SK-N-SH treated with all-trans-retinoic acid at 6 μM for 48 hours (cell line): ENCODE measurements at regions not wholly inside any gene's neighbourhood (a gene's known extent, or its start where the extent isn't known, plus 50 kb on each side); places are given as distances from the start of the nearest gene placed in this dataset.
A peak's percentile ranks its signal among the peaks of the same experiment; 100 is the strongest.

ENCODE experiments used
- ATAC-seq: fragments of 200-7000 bp; cut with Tn5 transposase; 3 replicates; pipeline ENCODE4 v1.9.1; 2020; ENCODE audit warnings: mild to moderate bottlenecking, moderate library complexity
- BACH2 ChIP-seq: fragments of 250-450 bp; sonication (Bioruptor Pico); IDR thresholded peaks from 2 replicates; pipeline ENCODE4 v1.9.0; 2021; ENCODE audit warnings: mild to moderate bottlenecking, borderline replicate concordance
- CSDC2 ChIP-seq: fragments of 250-450 bp; sonication (Bioruptor Pico); IDR thresholded peaks from 2 replicates; pipeline ENCODE4 v1.5.0; 2020; ENCODE audit warnings: mild to moderate bottlenecking, moderate library complexity
- ESRRG ChIP-seq: fragments of 250-450 bp; sonication (Bioruptor Pico); IDR thresholded peaks from 2 replicates; pipeline ENCODE4 v1.6.1; 2021; ENCODE audit warnings: mild to moderate bottlenecking
- ISL1 ChIP-seq: fragments of 250-450 bp; sonication (Bioruptor Pico); IDR thresholded peaks from 2 replicates; pipeline ENCODE4 v2.1.2; 2022; ENCODE audit warnings: mild to moderate bottlenecking, moderate library complexity
- OSR1 ChIP-seq: fragments of 250-450 bp; sonication (Bioruptor Pico); IDR thresholded peaks from 2 replicates; pipeline ENCODE4 v1.8.0; 2022; ENCODE audit warnings: moderate library complexity, mild to moderate bottlenecking, inconsistent platforms
- PPARA ChIP-seq: fragments of 250-450 bp; sonication (Bioruptor Pico); IDR thresholded peaks from 2 replicates; pipeline ENCODE4 v1.5.0; 2020; ENCODE audit warnings: mild to moderate bottlenecking, borderline replicate concordance
- RARB ChIP-seq: fragments of 250-450 bp; sonication (Bioruptor Pico); IDR thresholded peaks from 2 replicates; pipeline ENCODE4 v1.8.0; 2021; ENCODE audit warnings: mild to moderate bottlenecking, moderate library complexity
- SNAI2 ChIP-seq: fragments of 250-450 bp; sonication (Bioruptor Pico); IDR thresholded peaks from 2 replicates; pipeline ENCODE4 v1.5.0; 2020; ENCODE audit warnings: mild to moderate bottlenecking, moderate library complexity
- TCF4 ChIP-seq: fragments of 250-450 bp; sonication (Bioruptor Pico); IDR thresholded peaks from 2 replicates; pipeline ENCODE4 v1.8.0; 2021; ENCODE audit warnings: mild to moderate bottlenecking, moderate library complexity, borderline replicate concordance
- TOX ChIP-seq: fragments of 250-450 bp; sonication (Bioruptor Pico); IDR thresholded peaks from 2 replicates; pipeline ENCODE4 v1.8.0; 2021; ENCODE audit warnings: mild to moderate bottlenecking, moderate library complexity, borderline replicate concordance
- ZC3H10 ChIP-seq: fragments of 250-450 bp; sonication (Bioruptor Pico); IDR thresholded peaks from 2 replicates; pipeline ENCODE4 v1.5.1; 2021; ENCODE audit warnings: mild to moderate bottlenecking, moderate library complexity
- ZNF565 ChIP-seq: fragments of 450-650 bp; formaldehyde crosslinking; conservative IDR thresholded peaks from 2 replicates; pipeline ENCODE4 v1.5.0; 2020; ENCODE audit warnings: low read depth, mild to moderate bottlenecking, moderate library complexity
- ZNF70 ChIP-seq: fragments of 450-650 bp; formaldehyde crosslinking; IDR thresholded peaks from 2 replicates; pipeline ENCODE4 v1.5.0; 2020; ENCODE audit warnings: mild to moderate bottlenecking, moderate library complexity
- ZNF8 ChIP-seq: fragments of 450-650 bp; formaldehyde crosslinking; IDR thresholded peaks from 2 replicates; pipeline ENCODE4 v1.5.0; 2020; ENCODE audit warnings: mild to moderate bottlenecking, moderate library complexity
- TF ChIP-seq, protein P1 (sequence below): fragments of 250-450 bp; sonication (Bioruptor Pico); IDR thresholded peaks from 2 replicates; pipeline ENCODE4 v1.5.1; 2021; ENCODE audit warnings: mild to moderate bottlenecking, moderate library complexity
- TF ChIP-seq, protein P2 (sequence below): fragments of 250-450 bp; sonication (Bioruptor Pico); IDR thresholded peaks from 2 replicates; pipeline ENCODE4 v1.5.0; 2020; ENCODE audit warnings: mild to moderate bottlenecking, moderate library complexity
- TF ChIP-seq, protein P3 (sequence below): fragments of 250-450 bp; sonication (Bioruptor Pico); IDR thresholded peaks from 2 replicates; pipeline ENCODE4 v1.5.1; 2020; ENCODE audit warnings: low read depth, mild to moderate bottlenecking, moderate library complexity
- TF ChIP-seq, protein P4 (sequence below): fragments of 250-450 bp; sonication (Bioruptor Pico); IDR thresholded peaks from 2 replicates; pipeline ENCODE4 v1.8.0; 2021; ENCODE audit warnings: low read depth, mild to moderate bottlenecking, moderate library complexity, borderline replicate concordance

DNA sequence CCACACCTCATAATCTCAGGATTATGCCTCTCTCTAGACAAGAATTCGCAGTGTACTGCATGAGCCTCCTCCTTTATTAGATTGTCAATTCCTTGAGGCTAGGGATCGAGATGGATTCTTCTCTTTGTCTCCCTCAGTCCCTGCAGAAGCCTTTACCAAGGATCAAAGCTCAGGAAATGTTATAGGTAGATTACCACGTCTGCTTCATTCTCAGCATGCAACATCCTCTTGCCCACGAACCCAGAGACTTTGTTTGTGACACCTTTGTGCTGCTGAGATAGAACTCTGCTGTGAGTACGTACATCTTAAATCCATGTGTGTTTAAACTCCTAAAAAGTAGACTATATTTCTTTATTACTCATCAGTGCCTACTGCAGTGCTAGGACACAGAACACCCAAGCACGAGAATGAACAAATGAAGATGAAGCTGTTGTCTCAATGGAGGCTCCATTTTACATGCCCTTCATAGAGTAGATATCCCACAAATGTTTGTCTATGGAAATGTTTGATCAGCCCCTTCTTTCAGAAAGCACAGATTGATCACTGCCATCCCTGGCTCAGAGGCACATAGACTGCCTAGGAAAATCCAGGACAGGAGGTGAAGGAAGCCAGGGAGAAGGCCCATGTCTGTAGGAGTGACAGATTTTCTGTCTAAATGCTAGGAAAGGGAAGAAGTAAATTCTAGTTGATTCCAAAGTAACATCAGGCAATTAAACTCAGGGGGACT, 98.8 kb upstream of the KLHL29 start:
- no peak for TF ChIP-seq ZC3H10 (CRISPR knock-in tag)
- TF ChIP-seq, protein P1, sequence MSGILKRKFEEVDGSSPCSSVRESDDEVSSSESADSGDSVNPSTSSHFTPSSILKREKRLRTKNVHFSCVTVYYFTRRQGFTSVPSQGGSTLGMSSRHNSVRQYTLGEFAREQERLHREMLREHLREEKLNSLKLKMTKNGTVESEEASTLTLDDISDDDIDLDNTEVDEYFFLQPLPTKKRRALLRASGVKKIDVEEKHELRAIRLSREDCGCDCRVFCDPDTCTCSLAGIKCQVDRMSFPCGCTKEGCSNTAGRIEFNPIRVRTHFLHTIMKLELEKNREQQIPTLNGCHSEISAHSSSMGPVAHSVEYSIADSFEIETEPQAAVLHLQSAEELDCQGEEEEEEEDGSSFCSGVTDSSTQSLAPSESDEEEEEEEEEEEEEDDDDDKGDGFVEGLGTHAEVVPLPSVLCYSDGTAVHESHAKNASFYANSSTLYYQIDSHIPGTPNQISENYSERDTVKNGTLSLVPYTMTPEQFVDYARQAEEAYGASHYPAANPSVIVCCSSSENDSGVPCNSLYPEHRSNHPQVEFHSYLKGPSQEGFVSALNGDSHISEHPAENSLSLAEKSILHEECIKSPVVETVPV = no peak
- TF ChIP-seq, protein P2, sequence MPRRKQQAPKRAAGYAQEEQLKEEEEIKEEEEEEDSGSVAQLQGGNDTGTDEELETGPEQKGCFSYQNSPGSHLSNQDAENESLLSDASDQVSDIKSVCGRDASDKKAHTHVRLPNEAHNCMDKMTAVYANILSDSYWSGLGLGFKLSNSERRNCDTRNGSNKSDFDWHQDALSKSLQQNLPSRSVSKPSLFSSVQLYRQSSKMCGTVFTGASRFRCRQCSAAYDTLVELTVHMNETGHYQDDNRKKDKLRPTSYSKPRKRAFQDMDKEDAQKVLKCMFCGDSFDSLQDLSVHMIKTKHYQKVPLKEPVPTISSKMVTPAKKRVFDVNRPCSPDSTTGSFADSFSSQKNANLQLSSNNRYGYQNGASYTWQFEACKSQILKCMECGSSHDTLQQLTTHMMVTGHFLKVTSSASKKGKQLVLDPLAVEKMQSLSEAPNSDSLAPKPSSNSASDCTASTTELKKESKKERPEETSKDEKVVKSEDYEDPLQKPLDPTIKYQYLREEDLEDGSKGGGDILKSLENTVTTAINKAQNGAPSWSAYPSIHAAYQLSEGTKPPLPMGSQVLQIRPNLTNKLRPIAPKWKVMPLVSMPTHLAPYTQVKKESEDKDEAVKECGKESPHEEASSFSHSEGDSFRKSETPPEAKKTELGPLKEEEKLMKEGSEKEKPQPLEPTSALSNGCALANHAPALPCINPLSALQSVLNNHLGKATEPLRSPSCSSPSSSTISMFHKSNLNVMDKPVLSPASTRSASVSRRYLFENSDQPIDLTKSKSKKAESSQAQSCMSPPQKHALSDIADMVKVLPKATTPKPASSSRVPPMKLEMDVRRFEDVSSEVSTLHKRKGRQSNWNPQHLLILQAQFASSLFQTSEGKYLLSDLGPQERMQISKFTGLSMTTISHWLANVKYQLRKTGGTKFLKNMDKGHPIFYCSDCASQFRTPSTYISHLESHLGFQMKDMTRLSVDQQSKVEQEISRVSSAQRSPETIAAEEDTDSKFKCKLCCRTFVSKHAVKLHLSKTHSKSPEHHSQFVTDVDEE (CRISPR knock-in tag) = no peak
- no peak for TF ChIP-seq ZNF8 (CRISPR knock-in tag)
- TF ChIP-seq RARB (CRISPR knock-in tag) = no peak
- no peak for TF ChIP-seq ZNF70
- no peak for TF ChIP-seq TCF4 (CRISPR knock-in tag)
- no peak for TF ChIP-seq CSDC2 (CRISPR knock-in tag)
- TF ChIP-seq OSR1 (CRISPR knock-in tag) = no peak
- TF ChIP-seq ISL1 (CRISPR knock-in tag) = no peak; the same call in 1 of the 2 replicates
- no peak for TF ChIP-seq ESRRG (CRISPR knock-in tag)
- TF ChIP-seq, all 23 proteins: peak for 0
- ATAC-seq = peak; percentile 9

DNA sequence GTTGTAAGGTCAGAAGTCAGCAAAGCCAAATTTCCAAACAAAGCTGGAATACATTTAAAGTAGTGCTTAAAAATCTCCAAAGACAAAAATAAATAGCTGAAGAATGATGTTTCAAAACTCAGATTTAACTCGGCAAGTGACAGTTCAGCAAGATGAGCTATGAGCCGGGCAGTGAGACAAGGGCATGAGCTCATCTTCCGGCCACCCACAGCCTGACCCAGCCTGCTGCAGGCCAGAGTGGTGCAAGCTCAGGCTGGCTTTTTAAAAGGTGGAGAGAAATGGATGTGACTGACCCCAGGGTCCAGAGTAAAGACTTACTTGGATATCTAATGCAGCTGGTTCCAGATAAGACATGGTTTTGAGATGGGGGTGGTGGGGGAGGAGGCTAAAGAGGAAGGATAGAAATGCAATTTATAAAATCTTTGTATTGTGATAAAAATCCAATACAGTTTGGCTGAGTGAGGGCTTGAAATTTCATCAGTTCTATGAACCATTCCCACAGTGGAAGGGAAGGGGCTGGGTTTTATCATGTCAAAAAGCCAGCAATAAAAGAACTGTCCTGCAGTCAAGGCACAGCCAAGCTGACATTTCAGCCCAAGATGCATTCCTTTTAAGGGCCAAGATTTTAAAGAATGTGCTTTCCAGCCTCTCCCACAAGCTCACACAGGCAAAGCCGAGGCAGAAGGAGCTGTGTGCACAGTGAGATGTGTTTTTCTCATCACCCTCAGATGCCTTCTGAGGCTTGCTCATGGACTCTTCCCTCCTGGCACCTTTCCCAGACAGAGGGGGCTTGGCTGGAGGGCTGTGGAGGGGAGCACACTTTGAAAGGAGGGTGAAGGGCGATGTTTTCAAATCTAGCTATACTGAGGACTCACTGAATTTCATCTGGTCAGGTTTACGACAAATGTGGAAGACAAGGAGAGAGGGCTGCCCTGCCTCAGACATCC, 97.9 kb upstream of the KLHL29 start:
- peak; percentile 89 for ATAC-seq
- TF ChIP-seq ISL1 (CRISPR knock-in tag) (peak; percentile 64; the same call in 1 of the 2 replicates), ESRRG (CRISPR knock-in tag) (no peak), TOX (CRISPR knock-in tag) (no peak)
- TF ChIP-seq, protein P3, sequence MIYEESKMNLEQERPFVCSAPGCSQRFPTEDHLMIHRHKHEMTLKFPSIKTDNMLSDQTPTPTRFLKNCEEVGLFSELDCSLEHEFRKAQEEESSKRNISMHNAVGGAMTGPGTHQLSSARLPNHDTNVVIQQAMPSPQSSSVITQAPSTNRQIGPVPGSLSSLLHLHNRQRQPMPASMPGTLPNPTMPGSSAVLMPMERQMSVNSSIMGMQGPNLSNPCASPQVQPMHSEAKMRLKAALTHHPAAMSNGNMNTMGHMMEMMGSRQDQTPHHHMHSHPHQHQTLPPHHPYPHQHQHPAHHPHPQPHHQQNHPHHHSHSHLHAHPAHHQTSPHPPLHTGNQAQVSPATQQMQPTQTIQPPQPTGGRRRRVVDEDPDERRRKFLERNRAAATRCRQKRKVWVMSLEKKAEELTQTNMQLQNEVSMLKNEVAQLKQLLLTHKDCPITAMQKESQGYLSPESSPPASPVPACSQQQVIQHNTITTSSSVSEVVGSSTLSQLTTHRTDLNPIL (CRISPR knock-in tag) = peak; percentile 72; the same call in 1 of the 2 replicates

DNA sequence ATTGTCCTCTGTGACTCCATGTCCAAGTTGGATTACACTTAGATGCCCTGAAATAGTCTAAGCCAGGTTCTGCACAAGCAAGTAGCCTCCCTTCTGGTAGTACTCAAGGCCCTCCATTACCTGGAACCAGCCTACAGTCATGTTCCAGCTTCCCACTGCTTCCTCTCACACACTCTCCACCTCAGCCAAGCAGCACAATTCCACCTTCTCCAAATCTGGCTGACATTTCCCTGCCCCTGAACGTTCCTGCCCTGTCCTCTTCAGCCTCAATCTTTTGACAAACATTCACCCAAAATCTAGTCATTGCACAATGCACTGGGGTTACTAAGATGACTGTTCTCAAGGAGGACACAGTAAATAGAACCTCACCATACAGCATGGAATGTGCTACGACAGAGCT, 95.3 kb upstream of the KLHL29 start:
- no peak for ATAC-seq

More for the DNA sequence above, 95.3 kb upstream of the KLHL29 start:
- TF ChIP-seq SNAI2 (CRISPR knock-in tag) (no peak), ZNF70 (no peak), ZNF8 (CRISPR knock-in tag) (no peak), PPARA (CRISPR knock-in tag) (no peak), BACH2 (CRISPR knock-in tag) (no peak), ISL1 (CRISPR knock-in tag) (no peak), RARB (CRISPR knock-in tag) (no peak), ZNF565 (CRISPR knock-in tag) (no peak), TCF4 (CRISPR knock-in tag) (no peak), TOX (CRISPR knock-in tag) (no peak)
- TF ChIP-seq, protein P4, sequence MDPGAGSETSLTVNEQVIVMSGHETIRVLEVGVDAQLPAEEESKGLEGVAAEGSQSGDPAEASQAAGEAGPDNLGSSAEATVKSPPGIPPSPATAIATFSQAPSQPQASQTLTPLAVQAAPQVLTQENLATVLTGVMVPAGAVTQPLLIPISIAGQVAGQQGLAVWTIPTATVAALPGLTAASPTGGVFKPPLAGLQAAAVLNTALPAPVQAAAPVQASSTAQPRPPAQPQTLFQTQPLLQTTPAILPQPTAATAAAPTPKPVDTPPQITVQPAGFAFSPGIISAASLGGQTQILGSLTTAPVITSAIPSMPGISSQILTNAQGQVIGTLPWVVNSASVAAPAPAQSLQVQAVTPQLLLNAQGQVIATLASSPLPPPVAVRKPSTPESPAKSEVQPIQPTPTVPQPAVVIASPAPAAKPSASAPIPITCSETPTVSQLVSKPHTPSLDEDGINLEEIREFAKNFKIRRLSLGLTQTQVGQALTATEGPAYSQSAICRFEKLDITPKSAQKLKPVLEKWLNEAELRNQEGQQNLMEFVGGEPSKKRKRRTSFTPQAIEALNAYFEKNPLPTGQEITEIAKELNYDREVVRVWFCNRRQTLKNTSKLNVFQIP (CRISPR knock-in tag) = no peak
- TF ChIP-seq, protein P1 = no peak
